Activated CD8-positive, alpha-beta T cell treated with anti-CD3 and anti-CD28 coated beads, Interleukin-2, amount 10 ng/mL, durations not matched to agents 7 days and 5 days (primary cell): ENCODE measurements at regions not wholly inside any gene's neighbourhood (a gene's known extent, or its start where the extent isn't known, plus 50 kb on each side); places are given as distances from the start of the nearest gene placed in this dataset.
"Not testable (repeated sequence)": the region's sequence is repeated elsewhere in the genome, so short reads cannot be mapped to it uniquely, and the experiment has no call there.

ENCODE experiments used
- ATAC-seq: fragments of 150-1000 bp; cut with Tn5 transposase; one replicate; pipeline ENCODE4 v1.10.0; 2021; ENCODE audit warnings: moderate library complexity
- CTCF ChIA-PET: fragments of 350-600 bp; sonication (Branson Sonifier 250); formaldehyde crosslinking; loops from one replicate; lab custom pipeline; 2021; ENCODE audit warnings: antibody characterized with exemption; lab: Charles Lee
- POLR2A ChIA-PET: fragments of 350-600 bp; sonication (Branson Sonifier 250); formaldehyde crosslinking; loops from one replicate; lab custom pipeline; 2021; ENCODE audit warnings: antibody characterized with exemption; lab: Charles Lee
- DNase-seq: peaks from one replicate; pipeline ENCODE4 v3.0.0-alpha.2; 2020
- H3K27ac Mint-ChIP-seq: one replicate; pipeline ENCODE4 v1.8.0; 2021; ENCODE audit warnings: mild to moderate bottlenecking, mixed read lengths
- H3K27me3 Mint-ChIP-seq: one replicate; pipeline ENCODE4 v1.8.0; 2021; ENCODE audit warnings: low read depth, mixed read lengths
- H3K36me3 Mint-ChIP-seq: one replicate; pipeline ENCODE4 v1.8.0; 2021; ENCODE audit warnings: low read depth, mixed read lengths
- H3K4me1 Mint-ChIP-seq: one replicate; pipeline ENCODE4 v1.8.0; 2021; ENCODE audit warnings: low read depth, mixed read lengths
- H3K4me3 Mint-ChIP-seq: one replicate; pipeline ENCODE4 v1.8.0; 2021; ENCODE audit warnings: mild to moderate bottlenecking, mixed read lengths
- H3K9me3 Mint-ChIP-seq: one replicate; pipeline ENCODE4 v1.8.0; 2022; ENCODE audit warnings: mixed read lengths; ENCODE audit not compliant: insufficient read depth

DNA sequence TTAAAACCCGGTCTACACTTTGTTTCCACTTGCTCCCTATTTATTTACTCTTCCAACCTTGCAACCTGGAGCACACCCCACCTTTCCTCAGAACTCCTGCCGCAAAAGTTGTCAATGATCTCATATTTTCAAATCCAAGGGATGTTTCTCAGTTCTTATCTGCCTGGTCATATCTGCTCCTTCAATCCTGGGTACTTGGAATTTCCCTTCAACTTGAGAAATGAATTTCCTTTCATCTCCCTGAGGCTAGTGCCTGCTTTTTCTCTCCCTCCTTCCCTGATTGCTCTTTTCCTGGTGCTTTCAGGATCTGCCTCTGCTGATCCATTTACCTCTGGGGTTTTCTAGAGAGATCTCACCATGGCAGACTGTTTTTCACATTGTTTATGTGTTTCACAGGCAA, 154.8 kb upstream of the IRS2 start:
- no peaks in the 10 kb centered on the region for H3K36me3 Mint-ChIP-seq
- ATAC-seq (no peak), DNase-seq (no peak)
- ChIA-PET POLR2A (no interaction called here), CTCF (no interaction called here)
- H3K4me1 Mint-ChIP-seq: no peaks in the 10 kb centered on the region
- no peaks in the 10 kb centered on the region for H3K27me3 Mint-ChIP-seq
- H3K27ac Mint-ChIP-seq: no peak overlapping the region
- no peaks in the 10 kb centered on the region for H3K9me3 Mint-ChIP-seq
- no peak overlapping the region for H3K4me3 Mint-ChIP-seq

DNA sequence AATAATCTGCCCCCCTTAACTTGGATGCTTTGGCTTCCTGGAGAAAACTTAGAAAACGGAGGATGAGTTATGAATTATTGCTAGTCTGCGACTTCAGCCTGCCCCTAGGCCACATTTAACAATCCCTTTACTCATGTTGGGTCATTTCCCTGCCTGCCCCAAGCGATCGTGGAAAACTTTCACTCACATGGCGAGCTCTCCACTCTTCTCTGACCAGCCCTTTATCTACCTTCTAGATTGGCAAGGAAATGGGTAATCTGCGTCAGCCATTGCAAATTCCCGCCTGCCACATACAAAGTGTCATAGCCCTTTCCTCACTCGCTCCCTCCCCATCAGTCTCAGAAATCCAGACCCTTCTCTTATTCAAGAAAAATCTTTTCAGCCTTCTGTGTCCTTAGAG, 154.3 kb upstream of the IRS2 start:
- DNase-seq (no peak), ATAC-seq (no peak)
- no peak overlapping the region for H3K4me3 Mint-ChIP-seq
- H3K27me3 Mint-ChIP-seq: no peaks in the 10 kb centered on the region
- no peaks in the 10 kb centered on the region for H3K36me3 Mint-ChIP-seq
- H3K4me1 Mint-ChIP-seq: no peaks in the 10 kb centered on the region
- ChIA-PET CTCF (no interaction called here), POLR2A (no interaction called here)
- H3K27ac Mint-ChIP-seq: no peak overlapping the region
- H3K9me3 Mint-ChIP-seq: no peaks in the 10 kb centered on the region

DNA sequence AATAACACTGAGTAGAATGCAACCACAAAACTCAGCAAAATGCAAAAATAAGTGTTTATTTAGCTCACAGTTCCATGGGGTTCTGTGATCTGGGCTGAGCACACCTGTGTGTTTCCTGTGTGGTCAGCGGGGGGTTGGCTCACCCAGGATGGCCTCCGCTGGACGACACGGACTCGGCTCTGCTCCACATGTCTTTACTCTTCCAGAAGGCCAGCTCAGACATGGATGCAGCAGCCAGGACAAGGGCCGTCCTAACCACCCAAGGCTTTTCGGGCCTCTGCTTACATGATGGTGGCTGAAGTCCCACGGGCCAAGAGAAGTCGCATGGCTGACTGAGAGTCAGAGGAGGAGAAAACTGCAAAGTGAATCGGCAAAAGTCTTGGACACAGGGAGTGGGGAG, 153.5 kb upstream of the IRS2 start:
- Mint-ChIP-seq H3K27ac (no peak overlapping the region), H3K9me3 (peaks cover 3% of the 10 kb centered on the region), H3K4me1 (no peaks in the 10 kb centered on the region), H3K4me3 (no peak overlapping the region), H3K27me3 (no peaks in the 10 kb centered on the region), H3K36me3 (no peaks in the 10 kb centered on the region)
- CTCF ChIA-PET: no interaction called here
- POLR2A ChIA-PET: no interaction called here
- DNase-seq (no peak), ATAC-seq (no peak)

DNA sequence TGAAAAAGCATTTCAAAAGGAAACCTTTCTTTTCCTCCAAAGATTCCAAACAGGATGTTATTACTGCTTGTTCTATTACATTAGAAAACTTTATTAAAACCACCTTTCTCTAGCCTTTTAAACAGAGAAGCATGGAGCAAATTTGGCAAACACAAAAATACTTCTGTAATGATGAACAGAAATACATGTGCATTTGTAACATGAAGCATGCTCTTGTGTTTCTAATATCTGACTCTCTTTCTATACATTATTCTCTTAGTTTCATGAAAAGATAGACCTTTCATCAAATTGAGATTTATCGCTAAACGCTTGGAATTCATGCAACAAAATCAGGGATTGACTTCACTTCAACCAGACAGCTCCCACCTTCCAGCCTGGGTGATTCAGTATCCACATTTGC, 152.8 kb upstream of the IRS2 start:
- no peak overlapping the region for H3K4me3 Mint-ChIP-seq

DNA sequence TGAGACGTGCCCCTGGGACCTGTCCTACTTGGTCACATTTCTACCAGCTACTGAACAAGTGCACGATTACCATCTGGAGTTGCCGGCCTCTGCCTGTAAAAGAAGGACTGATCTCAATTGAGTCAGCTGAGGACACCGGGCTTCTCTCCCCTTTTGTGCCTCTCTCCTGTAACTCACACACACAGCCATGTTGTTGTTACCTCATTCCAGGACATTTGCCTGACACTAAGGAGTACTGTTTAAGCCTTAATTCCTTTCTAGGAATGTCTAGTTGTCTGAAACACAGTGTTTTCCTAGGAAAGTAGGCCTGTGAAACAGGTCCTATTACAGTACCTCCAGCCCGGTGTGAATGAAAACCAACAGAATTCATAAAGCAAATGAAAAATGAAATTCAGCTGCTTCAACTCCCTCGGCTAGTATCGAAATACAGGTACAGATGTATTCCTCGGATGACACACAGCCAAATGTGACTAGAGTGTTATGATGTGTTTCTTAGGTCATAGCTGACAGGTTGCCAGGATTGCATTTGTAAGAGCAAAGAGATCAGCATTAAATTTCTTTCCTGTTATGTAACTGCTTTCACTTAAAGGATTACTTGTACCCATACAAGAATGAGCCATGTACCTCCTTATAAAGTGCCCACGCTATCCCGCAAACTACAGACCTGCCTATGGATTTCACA, 152.0 kb upstream of the IRS2 start:
- DNase-seq (no peak), ATAC-seq (no peak)
- Mint-ChIP-seq H3K4me3 (no peak overlapping the region), H3K9me3 (peaks cover 3% of the 10 kb centered on the region), H3K27ac (no peak overlapping the region), H3K27me3 (no peaks in the 10 kb centered on the region), H3K36me3 (no peaks in the 10 kb centered on the region), H3K4me1 (no peaks in the 10 kb centered on the region)
- ChIA-PET POLR2A (no interaction called here), CTCF (no interaction called here)

More for the DNA sequence above, 152.8 kb upstream of the IRS2 start:
- POLR2A ChIA-PET: no interaction called here
- DNase-seq (no peak), ATAC-seq (no peak)
- Mint-ChIP-seq H3K4me1 (no peaks in the 10 kb centered on the region), H3K36me3 (no peaks in the 10 kb centered on the region), H3K27ac (no peak overlapping the region), H3K27me3 (no peaks in the 10 kb centered on the region), H3K9me3 (peaks cover 3% of the 10 kb centered on the region)
- CTCF ChIA-PET: no interaction called here

DNA sequence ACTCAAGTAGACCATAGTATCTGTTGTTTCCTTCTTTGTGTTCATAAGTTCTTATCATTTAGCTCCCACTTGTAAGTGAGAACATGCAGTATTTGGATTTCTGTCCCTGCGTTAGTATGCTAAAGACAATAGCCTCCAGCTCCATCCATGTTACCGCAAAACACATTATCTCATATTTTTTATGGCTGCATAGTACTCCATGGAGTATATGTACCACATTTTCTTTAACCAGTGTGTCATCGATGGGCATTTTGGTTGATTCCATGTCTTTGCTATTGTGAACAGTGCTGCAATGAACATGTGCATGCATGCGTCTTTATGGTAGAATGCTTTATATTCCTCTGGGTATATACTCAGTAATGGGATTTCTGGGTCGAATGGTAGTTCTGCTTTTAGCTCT, 148.1 kb upstream of the IRS2 start:
- DNase-seq, H3K4me3 Mint-ChIP-seq, H3K36me3 Mint-ChIP-seq, H3K9me3 Mint-ChIP-seq, H3K27me3 Mint-ChIP-seq, H3K27ac Mint-ChIP-seq, H3K4me1 Mint-ChIP-seq, CTCF ChIA-PET, ATAC-seq, POLR2A ChIA-PET: not testable (repeated sequence)

DNA sequence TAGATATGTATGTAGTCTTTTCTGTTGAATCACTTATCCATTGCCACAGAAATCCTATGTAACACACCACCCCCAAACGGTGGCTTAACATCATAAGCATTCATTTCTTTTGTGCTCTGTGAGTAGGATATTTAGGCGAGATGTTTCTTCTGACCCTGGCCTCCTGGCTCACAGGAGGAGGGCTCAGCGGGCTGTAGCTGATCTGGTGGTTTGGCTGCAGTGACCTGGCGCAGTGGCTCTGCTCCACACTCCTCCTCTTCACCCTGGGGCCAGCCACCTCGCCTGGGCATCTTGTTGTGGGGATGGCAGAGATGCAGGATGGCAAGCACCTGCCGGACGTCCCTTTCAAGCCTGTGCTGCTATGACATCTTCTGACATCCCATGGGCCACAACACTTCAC, 147.1 kb upstream of the IRS2 start:
- ATAC-seq (no peak), DNase-seq (no peak)
- H3K4me1 Mint-ChIP-seq: no peaks in the 10 kb centered on the region
- no peak overlapping the region for H3K4me3 Mint-ChIP-seq
- CTCF ChIA-PET: no interaction called here
- no peaks in the 10 kb centered on the region for H3K36me3 Mint-ChIP-seq
- POLR2A ChIA-PET: no interaction called here
- peaks cover 3% of the 10 kb centered on the region for H3K9me3 Mint-ChIP-seq
- H3K27ac Mint-ChIP-seq: no peak overlapping the region
- no peaks in the 10 kb centered on the region for H3K27me3 Mint-ChIP-seq

DNA sequence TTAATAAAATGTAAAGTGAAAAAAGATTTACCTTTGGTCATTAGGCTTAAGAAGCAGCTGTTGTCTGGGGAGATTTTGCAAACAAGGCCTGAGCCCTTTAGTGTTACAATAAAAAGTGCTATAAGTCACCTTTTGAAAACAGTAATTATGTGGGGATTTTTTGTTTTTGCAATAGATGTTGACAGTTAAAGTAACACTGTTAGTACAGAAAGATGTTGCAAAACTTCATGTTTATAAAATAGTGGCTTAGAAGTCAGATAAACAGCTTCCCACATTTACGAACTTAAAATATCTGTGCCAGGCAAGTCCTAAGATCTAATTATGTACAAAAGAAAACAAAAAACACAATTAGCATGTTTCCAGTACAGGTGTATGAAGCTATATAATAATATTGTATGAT, 138.0 kb upstream of the IRS2 start:
- CTCF ChIA-PET: no interaction called here
- Mint-ChIP-seq H3K27me3 (no peaks in the 10 kb centered on the region), H3K36me3 (no peaks in the 10 kb centered on the region), H3K4me1 (no peaks in the 10 kb centered on the region), H3K27ac (no peak overlapping the region), H3K9me3 (no peaks in the 10 kb centered on the region), H3K4me3 (no peak overlapping the region)
- ATAC-seq: no peak
- no peak for DNase-seq
- POLR2A ChIA-PET: no interaction called here

DNA sequence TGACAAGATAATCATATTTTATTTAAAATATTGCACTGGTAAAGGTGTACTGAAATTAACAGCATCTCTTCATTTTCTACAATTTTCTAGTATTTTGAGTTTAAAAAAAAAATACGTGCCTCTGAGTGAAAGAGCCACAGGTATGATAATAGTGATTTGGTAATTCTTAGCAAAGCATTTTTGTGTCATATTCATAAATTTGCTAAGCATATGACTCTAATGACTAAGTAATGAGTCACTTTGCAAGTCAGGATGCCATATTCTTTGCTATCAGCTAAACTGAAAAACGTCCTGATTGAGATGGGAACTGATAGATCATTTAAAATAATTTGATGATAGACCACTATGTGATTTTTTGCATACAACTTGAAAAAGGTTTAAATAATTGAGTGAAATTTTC, 136.1 kb upstream of the IRS2 start:
- ChIA-PET POLR2A (no interaction called here), CTCF (no interaction called here)
- H3K9me3 Mint-ChIP-seq: no peaks in the 10 kb centered on the region

DNA sequence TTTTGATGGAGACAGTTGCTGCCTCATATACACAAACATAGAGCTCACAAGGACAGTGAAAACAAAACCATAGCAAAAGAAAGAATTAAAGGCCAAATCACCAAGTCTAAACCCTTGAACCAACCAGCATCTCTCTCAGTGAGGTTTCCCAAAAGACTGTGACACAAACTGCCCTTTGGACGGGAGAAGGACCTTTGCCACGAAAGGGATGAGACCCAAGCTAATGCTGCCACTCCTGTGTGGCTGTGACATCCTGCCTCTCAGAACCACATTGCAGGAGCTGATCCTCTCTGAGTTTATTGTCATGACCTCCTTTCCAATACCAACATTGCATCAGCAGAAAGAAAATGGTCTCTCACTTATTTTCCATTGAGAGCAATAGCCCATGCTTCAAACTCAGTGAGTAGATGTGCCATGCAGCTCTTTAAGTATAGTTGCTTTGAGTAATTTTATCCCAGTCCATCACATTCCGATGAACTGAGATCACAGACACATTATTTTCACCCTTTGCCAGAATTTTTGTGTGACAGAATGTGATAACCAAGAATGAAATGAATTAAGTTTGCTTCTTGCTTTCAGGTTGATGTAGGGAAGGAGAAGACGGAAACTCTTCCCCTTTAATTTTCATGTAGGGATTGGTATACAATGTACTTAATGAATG, 133.5 kb upstream of the IRS2 start:
- POLR2A ChIA-PET: no interaction called here
- H3K4me3 Mint-ChIP-seq: no peak overlapping the region
- ATAC-seq (no peak), DNase-seq (no peak)
- no peaks in the 10 kb centered on the region for H3K36me3 Mint-ChIP-seq
- H3K27me3 Mint-ChIP-seq: no peaks in the 10 kb centered on the region
- no peaks in the 10 kb centered on the region for H3K9me3 Mint-ChIP-seq
- no peaks in the 10 kb centered on the region for H3K4me1 Mint-ChIP-seq
- no peak overlapping the region for H3K27ac Mint-ChIP-seq
- CTCF ChIA-PET: no interaction called here

More for the DNA sequence above, 136.1 kb upstream of the IRS2 start:
- Mint-ChIP-seq H3K27me3 (no peaks in the 10 kb centered on the region), H3K27ac (no peak overlapping the region), H3K4me1 (no peaks in the 10 kb centered on the region), H3K4me3 (no peak overlapping the region), H3K36me3 (no peaks in the 10 kb centered on the region)
- DNase-seq (no peak), ATAC-seq (no peak)

DNA sequence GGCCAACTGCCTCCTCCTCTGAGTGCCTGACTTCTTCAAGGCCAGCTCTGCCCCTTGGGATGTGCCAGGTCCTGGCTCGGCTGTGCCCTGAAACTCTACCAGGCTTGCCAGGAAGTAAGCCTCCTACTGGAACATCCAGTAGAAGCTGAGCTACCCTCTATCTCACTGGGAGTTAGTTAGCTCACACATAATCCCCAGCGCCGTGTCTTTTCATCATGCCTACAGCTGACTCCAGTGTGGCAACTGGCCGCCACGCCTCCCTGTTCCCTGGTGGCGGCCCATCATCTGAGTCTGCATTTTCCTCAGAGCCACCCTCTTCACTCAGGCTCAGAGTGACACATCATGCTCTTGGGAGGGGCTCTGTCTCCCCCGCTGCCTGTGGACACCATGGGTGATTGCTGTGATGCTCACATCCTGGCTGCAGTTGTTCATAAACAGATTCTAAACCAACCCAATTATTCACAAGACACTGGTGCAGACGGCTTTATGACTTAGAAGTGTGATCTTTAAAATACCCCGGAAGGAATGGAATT, 131.9 kb upstream of the IRS2 start:
- Mint-ChIP-seq H3K4me3 (no peak overlapping the region), H3K36me3 (no peaks in the 10 kb centered on the region), H3K4me1 (no peaks in the 10 kb centered on the region), H3K27ac (no peak overlapping the region), H3K9me3 (no peaks in the 10 kb centered on the region), H3K27me3 (no peaks in the 10 kb centered on the region)
- DNase-seq: no peak
- ATAC-seq: no peak
- CTCF ChIA-PET: no interaction called here
- POLR2A ChIA-PET: no interaction called here

DNA sequence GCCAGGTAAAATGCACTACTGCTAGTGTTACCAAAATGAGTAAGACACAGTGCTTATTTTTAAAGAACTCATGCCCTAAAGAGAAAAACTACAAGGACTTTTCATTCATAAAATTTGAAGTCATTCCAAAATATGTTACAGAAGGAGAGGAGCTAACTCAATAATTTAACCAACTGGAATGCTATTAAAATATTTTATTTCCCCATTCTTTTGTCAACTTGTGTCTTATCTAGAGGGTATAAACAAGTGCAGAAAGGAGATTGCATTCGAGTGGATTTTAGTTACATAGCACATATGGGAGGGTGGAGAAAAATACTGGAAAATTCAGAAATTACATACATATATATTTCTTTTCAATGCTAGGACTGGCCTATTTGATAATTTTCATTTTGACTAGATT, 131.0 kb upstream of the IRS2 start:
- no peaks in the 10 kb centered on the region for H3K9me3 Mint-ChIP-seq
- POLR2A ChIA-PET: no interaction called here
- no peak overlapping the region for H3K27ac Mint-ChIP-seq
- DNase-seq (no peak), ATAC-seq (no peak)
- no peaks in the 10 kb centered on the region for H3K36me3 Mint-ChIP-seq
- CTCF ChIA-PET: no interaction called here
- no peaks in the 10 kb centered on the region for H3K4me1 Mint-ChIP-seq
- no peak overlapping the region for H3K4me3 Mint-ChIP-seq
- H3K27me3 Mint-ChIP-seq: no peaks in the 10 kb centered on the region
